VCaP (cell line): ENCODE measurements at regions not wholly inside any gene's neighbourhood (a gene's known extent, or its start where the extent isn't known, plus 50 kb on each side); places are given as distances from the start of the nearest gene placed in this dataset.

ENCODE experiments used
- H3K27ac ChIP-seq: fragments of 450-650 bp; 2 replicates; pipeline ENCODE4 v1.5.1; 2017
- TF ChIP-seq, protein P1 (sequence below): fragments of 450-650 bp; conservative IDR thresholded peaks from 2 replicates; pipeline ENCODE4 v1.5.1; 2017; ENCODE audit warnings: mild to moderate bottlenecking, moderate library complexity

DNA sequence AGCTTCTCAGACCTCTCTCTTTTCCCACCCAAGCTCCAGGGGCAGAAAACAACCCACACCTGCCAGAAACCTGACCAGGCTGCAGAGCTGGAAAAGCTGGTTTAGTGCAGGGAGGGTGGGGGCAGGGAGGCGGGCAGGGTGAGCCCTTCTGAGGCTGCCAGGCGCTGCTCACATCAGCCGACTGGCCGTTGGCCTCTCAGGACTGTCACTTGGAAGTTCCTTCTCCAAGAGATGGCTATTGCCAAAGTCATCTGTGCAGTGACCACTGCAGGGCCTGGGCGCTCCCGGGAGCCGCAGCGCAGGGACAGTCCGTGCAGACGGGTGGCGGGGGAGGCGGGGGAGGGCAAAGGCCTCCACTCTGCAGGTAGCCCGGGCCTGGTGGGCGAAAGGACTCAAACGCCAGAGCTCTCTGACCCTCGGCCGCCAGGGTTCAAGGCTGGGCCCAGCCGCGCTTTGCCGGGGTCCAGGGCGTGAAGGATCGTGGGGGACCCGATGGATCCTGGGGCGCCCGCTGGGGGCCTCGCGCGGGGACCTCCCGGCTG, 205.0 kb upstream of the IER5L start:
- TF ChIP-seq, protein P1, sequence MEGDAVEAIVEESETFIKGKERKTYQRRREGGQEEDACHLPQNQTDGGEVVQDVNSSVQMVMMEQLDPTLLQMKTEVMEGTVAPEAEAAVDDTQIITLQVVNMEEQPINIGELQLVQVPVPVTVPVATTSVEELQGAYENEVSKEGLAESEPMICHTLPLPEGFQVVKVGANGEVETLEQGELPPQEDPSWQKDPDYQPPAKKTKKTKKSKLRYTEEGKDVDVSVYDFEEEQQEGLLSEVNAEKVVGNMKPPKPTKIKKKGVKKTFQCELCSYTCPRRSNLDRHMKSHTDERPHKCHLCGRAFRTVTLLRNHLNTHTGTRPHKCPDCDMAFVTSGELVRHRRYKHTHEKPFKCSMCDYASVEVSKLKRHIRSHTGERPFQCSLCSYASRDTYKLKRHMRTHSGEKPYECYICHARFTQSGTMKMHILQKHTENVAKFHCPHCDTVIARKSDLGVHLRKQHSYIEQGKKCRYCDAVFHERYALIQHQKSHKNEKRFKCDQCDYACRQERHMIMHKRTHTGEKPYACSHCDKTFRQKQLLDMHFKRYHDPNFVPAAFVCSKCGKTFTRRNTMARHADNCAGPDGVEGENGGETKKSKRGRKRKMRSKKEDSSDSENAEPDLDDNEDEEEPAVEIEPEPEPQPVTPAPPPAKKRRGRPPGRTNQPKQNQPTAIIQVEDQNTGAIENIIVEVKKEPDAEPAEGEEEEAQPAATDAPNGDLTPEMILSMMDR = no peak
- H3K27ac ChIP-seq = peak overlapping the region; percentile 100

GRCh38 chr9:129382281-129383018, 204.4 kb upstream of the IER5L start:
- peak overlapping the region; percentile 100 for H3K27ac ChIP-seq
- TF ChIP-seq, protein P1 = no peak

GRCh38 chr9:129381481-129381957, 203.5 kb upstream of the IER5L start:
- peak overlapping the region; percentile 100 for H3K27ac ChIP-seq

GRCh38 chr9:129380961-129381401, 202.9 kb upstream of the IER5L start:
- TF ChIP-seq, protein P1 = no peak
- H3K27ac ChIP-seq = peak overlapping the region; percentile 100; the same call in 1 of the 2 replicates

More at GRCh38 chr9:129381481-129381957, 203.5 kb upstream of the IER5L start:
- TF ChIP-seq, protein P1 = no peak

GRCh38 chr9:129379886-129380285, 201.8 kb upstream of the IER5L start:
- no peak overlapping the region for H3K27ac ChIP-seq
- TF ChIP-seq, protein P1 = no peak

DNA sequence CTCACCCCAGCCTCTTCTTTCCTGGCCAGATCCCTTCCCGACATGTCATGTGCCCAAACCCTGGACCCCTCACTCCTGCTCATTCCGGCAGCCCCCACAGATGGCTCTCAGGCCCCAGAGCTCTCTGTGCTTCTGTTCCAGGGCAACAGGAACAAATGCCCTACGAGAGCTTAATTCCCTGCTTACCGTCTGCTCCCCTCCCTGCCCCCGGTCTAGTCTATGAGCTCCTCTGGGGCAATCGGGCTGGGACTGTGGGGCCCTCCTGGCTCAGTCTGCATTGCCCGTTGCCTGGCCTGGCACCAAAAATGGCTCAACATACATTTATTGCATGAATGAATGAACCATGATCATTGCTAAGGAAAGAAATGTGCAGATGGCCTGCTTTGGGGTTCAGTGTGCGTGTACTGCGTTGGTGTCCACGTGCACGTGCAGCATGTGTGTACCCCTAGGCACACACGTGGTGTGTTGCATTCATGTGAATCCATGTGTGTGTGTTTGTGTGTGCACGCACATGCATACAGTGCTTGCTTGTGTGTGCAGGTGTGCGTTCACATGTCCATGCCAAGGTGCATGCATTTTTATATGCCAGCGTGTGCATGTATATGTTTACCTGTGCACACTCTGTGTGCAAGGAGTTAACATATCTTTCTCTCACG, 201.2 kb upstream of the IER5L start:
- TF ChIP-seq, protein P1 = no peak
- H3K27ac ChIP-seq = no peak overlapping the region
